Skeletal muscle satellite cell (primary cell): ENCODE measurements at regions not wholly inside any gene's neighbourhood (a gene's known extent, or its start where the extent isn't known, plus 50 kb on each side); places are given as distances from the start of the nearest gene placed in this dataset.

ENCODE experiments used
- H3K27me3 ChIP-seq: 2 replicates; pipeline ENCODE4 v1.7.0; 2013; ENCODE audit warnings: low read length; ENCODE audit not compliant: control insufficient read depth, insufficient read depth
- H3K36me3 ChIP-seq: 2 replicates; pipeline ENCODE4 v1.7.0; 2013; ENCODE audit warnings: mild to moderate bottlenecking, control low read depth, low read length; ENCODE audit not compliant: insufficient read depth
- H3K4me1 ChIP-seq: 2 replicates; pipeline ENCODE4 v1.7.0; 2013; ENCODE audit warnings: low read length; ENCODE audit not compliant: control insufficient read depth, insufficient read depth
- H3K4me2 ChIP-seq: 2 replicates; pipeline ENCODE4 v1.7.0; 2013; ENCODE audit warnings: mild to moderate bottlenecking, low read length
- H3K4me3 ChIP-seq: 2 replicates; pipeline ENCODE4 v1.7.0; 2013; ENCODE audit warnings: low read length
- H3K9ac ChIP-seq: 2 replicates; pipeline ENCODE4 v1.7.0; 2013; ENCODE audit warnings: mild to moderate bottlenecking, low read depth, low read length, moderate library complexity
- H3K9me3 ChIP-seq: replicated peaks from 2 replicates; pipeline ENCODE4 v1.7.0; 2013; ENCODE audit warnings: mild to moderate bottlenecking, control low read depth, low read length

DNA sequence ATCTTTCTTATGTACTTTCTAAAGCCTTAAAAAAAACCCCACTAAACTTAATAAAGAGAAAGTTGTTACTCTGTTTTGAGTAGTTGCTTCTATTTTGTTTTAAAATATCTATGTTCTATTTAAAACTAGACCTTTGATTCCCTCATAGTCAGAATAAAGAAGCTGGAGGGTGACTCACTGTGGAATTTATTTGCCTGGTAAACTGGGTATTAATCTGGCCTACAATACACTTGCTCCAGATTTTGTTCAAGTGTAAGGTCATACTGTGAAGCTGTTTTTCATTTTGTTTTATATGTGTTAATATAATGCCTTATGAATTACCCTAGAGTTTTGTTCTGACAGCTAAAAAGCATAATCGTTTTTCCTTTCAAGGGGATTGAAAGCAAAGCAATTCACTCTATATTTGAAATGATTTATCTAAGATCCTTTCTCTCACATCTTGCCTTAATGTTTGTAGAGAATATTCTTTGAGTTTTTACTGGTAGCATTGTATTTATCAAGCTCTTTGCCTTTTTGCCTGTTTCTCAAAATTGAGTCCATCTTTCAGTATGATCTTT is 277.4 kb upstream of the PITX2 start:
- no peaks in the 10 kb centered on the region for H3K36me3 ChIP-seq
- H3K9ac ChIP-seq = no peak overlapping the region
- H3K4me3 ChIP-seq = no peak overlapping the region
- no peaks in the 10 kb centered on the region for H3K9me3 ChIP-seq
- H3K4me2 ChIP-seq = no peak overlapping the region
- H3K4me1 ChIP-seq = no peaks in the 10 kb centered on the region
- H3K27me3 ChIP-seq = no peaks in the 10 kb centered on the region

DNA sequence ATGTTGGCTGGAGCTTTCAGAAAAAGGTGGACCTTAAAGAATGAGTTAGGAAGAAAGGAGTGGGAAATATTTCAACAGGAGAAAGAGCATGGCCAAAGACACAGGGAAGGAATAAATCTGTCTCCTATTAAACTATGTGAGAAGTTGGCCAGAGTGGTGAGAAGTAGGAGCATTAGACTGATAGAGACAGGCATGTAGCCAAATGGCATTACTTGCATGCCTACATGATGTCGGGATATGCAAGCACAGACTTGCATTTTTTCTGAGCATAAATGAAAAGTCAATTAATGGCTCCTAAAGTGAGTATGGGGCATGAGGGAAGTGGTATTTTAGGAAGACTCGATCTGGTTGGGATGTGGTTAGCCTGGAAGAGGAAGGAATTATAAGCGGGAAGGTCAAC is 279.6 kb upstream of the PITX2 start:
- Histone ChIP-seq H3K9me3 (no peaks in the 10 kb centered on the region), H3K4me3 (no peak overlapping the region), H3K4me1 (no peaks in the 10 kb centered on the region), H3K9ac (no peak overlapping the region), H3K36me3 (no peaks in the 10 kb centered on the region), H3K27me3 (no peaks in the 10 kb centered on the region), H3K4me2 (no peak overlapping the region)

GRCh38 chr4:110904435-110905065 is 281.7 kb upstream of the PITX2 start:
- no peaks in the 10 kb centered on the region for H3K36me3 ChIP-seq
- H3K27me3 ChIP-seq = no peaks in the 10 kb centered on the region
- no peaks in the 10 kb centered on the region for H3K4me1 ChIP-seq

DNA sequence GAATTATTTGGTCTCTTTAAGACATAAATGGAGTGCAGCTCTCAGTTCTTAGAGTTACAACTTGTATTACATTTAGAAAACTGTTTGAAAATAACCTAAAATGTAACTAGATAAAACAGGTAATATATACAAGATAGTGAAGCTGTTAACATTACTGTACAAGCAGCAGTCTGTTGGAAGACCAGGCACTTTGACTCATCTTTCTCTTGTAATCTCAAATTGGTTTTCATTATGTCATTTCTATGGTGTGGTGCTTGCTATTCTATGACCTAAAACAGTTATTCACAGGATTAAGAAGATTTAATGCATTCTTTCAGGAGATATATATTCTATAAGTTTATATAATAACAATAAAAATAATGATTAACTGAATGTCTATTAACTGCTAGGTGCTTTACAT is 282.5 kb upstream of the PITX2 start:
- no peaks in the 10 kb centered on the region for H3K9me3 ChIP-seq
- no peaks in the 10 kb centered on the region for H3K36me3 ChIP-seq
- H3K4me1 ChIP-seq = no peaks in the 10 kb centered on the region
- H3K9ac ChIP-seq = no peak overlapping the region
- no peaks in the 10 kb centered on the region for H3K27me3 ChIP-seq
- H3K4me3 ChIP-seq = no peak overlapping the region
- H3K4me2 ChIP-seq = no peak overlapping the region

More at GRCh38 chr4:110904435-110905065, 281.7 kb upstream of the PITX2 start:
- Histone ChIP-seq H3K4me3 (no peak overlapping the region), H3K4me2 (no peak overlapping the region), H3K9ac (no peak overlapping the region), H3K9me3 (no peaks in the 10 kb centered on the region)

DNA sequence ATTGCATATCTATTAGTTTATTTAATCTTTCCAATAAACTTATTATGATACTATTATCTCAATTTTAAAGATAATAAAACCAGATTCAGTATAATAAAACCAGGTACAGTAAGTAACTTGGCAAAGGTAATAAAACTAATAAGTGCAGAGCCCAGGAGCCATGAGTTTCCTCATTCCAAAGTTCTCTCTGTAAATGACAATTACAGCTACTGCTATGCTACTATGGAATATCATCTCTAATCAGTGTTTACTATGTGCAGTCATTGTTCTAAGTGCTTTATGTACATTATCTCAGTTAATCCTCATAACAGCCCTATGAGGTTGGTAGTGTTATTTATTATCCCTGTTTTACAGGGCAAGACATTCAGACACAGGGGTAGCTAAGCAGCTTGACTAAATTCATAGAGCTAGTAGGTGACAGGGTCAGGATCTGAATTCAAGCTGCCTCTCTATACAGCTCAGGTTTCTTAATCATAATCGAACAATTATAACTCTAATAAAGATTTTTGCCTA is 285.0 kb upstream of the PITX2 start:
- no peak overlapping the region for H3K9ac ChIP-seq
- no peaks in the 10 kb centered on the region for H3K36me3 ChIP-seq
- no peaks in the 10 kb centered on the region for H3K9me3 ChIP-seq
- no peak overlapping the region for H3K4me2 ChIP-seq
- no peaks in the 10 kb centered on the region for H3K4me1 ChIP-seq
- no peaks in the 10 kb centered on the region for H3K27me3 ChIP-seq
- no peak overlapping the region for H3K4me3 ChIP-seq

- Histone ChIP-seq H3K27me3 (no peaks in the 10 kb centered on the region), H3K4me1 (no peaks in the 10 kb centered on the region), H3K9ac (no peak overlapping the region), H3K36me3 (no peaks in the 10 kb centered on the region), H3K9me3 (no peaks in the 10 kb centered on the region), H3K4me2 (no peak overlapping the region), H3K4me3 (no peak overlapping the region)
Observed at GRCh38 chr4:110914791-110915190, 291.9 kb upstream of the PITX2 start.

GRCh38 chr4:110915301-110915700 is 292.4 kb upstream of the PITX2 start:
- H3K9ac ChIP-seq = no peak overlapping the region
- H3K4me2 ChIP-seq = no peak overlapping the region
- H3K4me3 ChIP-seq = no peak overlapping the region
- H3K36me3 ChIP-seq = no peaks in the 10 kb centered on the region
- H3K4me1 ChIP-seq = no peaks in the 10 kb centered on the region
- H3K27me3 ChIP-seq = no peaks in the 10 kb centered on the region
- H3K9me3 ChIP-seq = no peaks in the 10 kb centered on the region

- no peaks in the 10 kb centered on the region for H3K4me1 ChIP-seq
- H3K4me3 ChIP-seq = no peak overlapping the region
- no peaks in the 10 kb centered on the region for H3K36me3 ChIP-seq
- H3K27me3 ChIP-seq = no peaks in the 10 kb centered on the region
- H3K4me2 ChIP-seq = no peak overlapping the region
- H3K9me3 ChIP-seq = no peaks in the 10 kb centered on the region
- no peak overlapping the region for H3K9ac ChIP-seq
Observed at GRCh38 chr4:110916505-110916904, 293.6 kb upstream of the PITX2 start.

GRCh38 chr4:110917835-110918234 is 295.0 kb upstream of the PITX2 start:
- H3K27me3 ChIP-seq = no peaks in the 10 kb centered on the region
- no peaks in the 10 kb centered on the region for H3K4me1 ChIP-seq
- H3K4me2 ChIP-seq = no peak overlapping the region
- H3K4me3 ChIP-seq = no peak overlapping the region
- no peaks in the 10 kb centered on the region for H3K36me3 ChIP-seq
- H3K9me3 ChIP-seq = no peaks in the 10 kb centered on the region
- no peak overlapping the region for H3K9ac ChIP-seq

DNA sequence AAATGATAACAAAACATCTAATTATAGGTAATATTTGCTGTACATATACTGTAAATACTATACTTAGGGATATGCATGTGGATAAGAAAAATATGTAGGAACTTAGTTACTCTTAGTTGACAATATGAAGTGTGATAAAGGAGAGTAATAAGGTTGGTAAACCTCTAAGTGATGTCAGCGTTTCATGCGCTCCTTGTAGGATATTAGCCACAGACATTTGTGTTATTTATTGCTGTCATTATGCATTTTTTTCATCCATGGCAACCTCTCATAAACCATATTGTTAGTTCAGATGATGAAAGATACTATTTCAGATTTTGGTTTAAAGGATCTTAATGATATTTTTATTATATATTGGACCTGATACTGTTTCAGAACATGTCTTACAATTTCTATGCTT is 298.1 kb upstream of the PITX2 start:
- no peak overlapping the region for H3K4me3 ChIP-seq
- no peak overlapping the region for H3K9ac ChIP-seq
- no peaks in the 10 kb centered on the region for H3K4me1 ChIP-seq
- H3K36me3 ChIP-seq = no peaks in the 10 kb centered on the region
- H3K27me3 ChIP-seq = no peaks in the 10 kb centered on the region
- H3K4me2 ChIP-seq = no peak overlapping the region
- H3K9me3 ChIP-seq = no peaks in the 10 kb centered on the region

GRCh38 chr4:110924761-110925160 is 301.9 kb upstream of the PITX2 start:
- Histone ChIP-seq H3K4me2 (no peak overlapping the region), H3K9ac (no peak overlapping the region), H3K36me3 (no peaks in the 10 kb centered on the region), H3K4me3 (no peak overlapping the region), H3K9me3 (no peaks in the 10 kb centered on the region), H3K4me1 (no peaks in the 10 kb centered on the region), H3K27me3 (no peaks in the 10 kb centered on the region)

GRCh38 chr4:110926841-110927400 is 304.0 kb upstream of the PITX2 start:
- H3K36me3 ChIP-seq = no peaks in the 10 kb centered on the region
- no peaks in the 10 kb centered on the region for H3K9me3 ChIP-seq
- no peak overlapping the region for H3K4me2 ChIP-seq
- H3K4me1 ChIP-seq = no peaks in the 10 kb centered on the region
- H3K4me3 ChIP-seq = no peak overlapping the region
- no peaks in the 10 kb centered on the region for H3K27me3 ChIP-seq
- H3K9ac ChIP-seq = no peak overlapping the region
